Body of pancreas (tissue), 4 donors: ENCODE measurements at regions not wholly inside any gene's neighbourhood (a gene's known extent, or its start where the extent isn't known, plus 50 kb on each side); places are given as distances from the start of the nearest gene placed in this dataset.
A peak's percentile ranks its signal among the peaks of the same experiment; 100 is the strongest.
"Not testable (repeated sequence)": the region's sequence is repeated elsewhere in the genome, so short reads cannot be mapped to it uniquely, and the experiment has no call there.

Source experiments
- ATAC-seq: fragments of 150-250 bp; one replicate; pipeline ENCODE4 v1.9.1; 2016
- DNase-seq, 4 donors: peaks; one replicate each; pipeline ENCODE4 v3.0.0-alpha.2; 2019
- H3K27ac ChIP-seq, 4 donors: fragments of 200-600 bp; sonication (generic); 1 replicate in 3 of 4; 2 replicates in 1 of 4; pipeline versions ENCODE4 v1.5.1 to v1.6.1; 2016 to 2019; ENCODE audit warnings: mild to moderate bottlenecking in 1 of 4, mixed read lengths in 1 of 4, moderate library complexity in 1 of 4
- H3K27me3 ChIP-seq, 2 donors: fragments of 200-600 bp; sonication (generic); one replicate each; pipeline ENCODE4 v1.6.0; 2016; ENCODE audit warnings: mild to moderate bottlenecking in 1 of 2
- H3K36me3 ChIP-seq, 2 donors: fragments of 200-600 bp; sonication (generic); replicated peaks in 1 of 2; 2 replicates each; pipeline ENCODE4 v1.5.1; 2016; ENCODE audit warnings: low read depth in 2 of 2; ENCODE audit not compliant: insufficient read depth in 1 of 2
- H3K4me1 ChIP-seq: fragments of 200-600 bp; sonication (generic); one replicate; pipeline ENCODE4 v1.6.0; 2016
- H3K4me3 ChIP-seq, 2 donors: fragments of 200-600 bp; sonication (generic); 1 replicate in 1 of 2; 2 replicates in 1 of 2; pipeline ENCODE4 v1.5.1; 2016 to 2019
- H3K9me3 ChIP-seq, 3 donors: fragments of 200-600 bp; sonication (generic); 1 replicate in 2 of 3; 2 replicates in 1 of 3; pipeline ENCODE4 v1.5.1; 2016
- CTCF ChIP-seq, 7 experiments: fragments of 450-650 bp in 4 of 7; fragments of 200-600 bp in 3 of 7; sonication (generic) in 3 of 7; IDR thresholded peaks; one replicate each; pipeline ENCODE4 v1.5.1; 2016 to 2019; ENCODE audit warnings: antibody characterized with exemption in 7 of 7
- POLR2A ChIP-seq, 3 donors: fragments of 450-650 bp; IDR thresholded peaks; one replicate each; pipeline ENCODE4 v1.6.1; 2016; ENCODE audit warnings: antibody characterized with exemption in 3 of 3, mild to moderate bottlenecking in 2 of 3
- WGBS, 2 donors: methylation state at CpG; one replicate each; pipeline ENCODE4 v1.1.5; 2017; 5-methylcytosine and 5-hydroxymethylcytosine counted together
- intact Hi-C: fragments of 100-400 bp; cut with DNase I; formaldehyde crosslinking; loops from one replicate; pipeline ENCODE4 v1.15.1; 2023

- DNase-seq, H3K4me3 ChIP-seq, H3K27ac ChIP-seq, H3K27me3 ChIP-seq, intact Hi-C loops, H3K36me3 ChIP-seq, H3K9me3 ChIP-seq, ATAC-seq, H3K4me1 ChIP-seq: not testable (repeated sequence)
- WGBS, 2 donors: 81 to 87% methylated on average over 5 of the region's 5 CpGs
Observed at GRCh38 chr9:104195142-104195541, 101.0 kb downstream of the SMC2 start.

DNA sequence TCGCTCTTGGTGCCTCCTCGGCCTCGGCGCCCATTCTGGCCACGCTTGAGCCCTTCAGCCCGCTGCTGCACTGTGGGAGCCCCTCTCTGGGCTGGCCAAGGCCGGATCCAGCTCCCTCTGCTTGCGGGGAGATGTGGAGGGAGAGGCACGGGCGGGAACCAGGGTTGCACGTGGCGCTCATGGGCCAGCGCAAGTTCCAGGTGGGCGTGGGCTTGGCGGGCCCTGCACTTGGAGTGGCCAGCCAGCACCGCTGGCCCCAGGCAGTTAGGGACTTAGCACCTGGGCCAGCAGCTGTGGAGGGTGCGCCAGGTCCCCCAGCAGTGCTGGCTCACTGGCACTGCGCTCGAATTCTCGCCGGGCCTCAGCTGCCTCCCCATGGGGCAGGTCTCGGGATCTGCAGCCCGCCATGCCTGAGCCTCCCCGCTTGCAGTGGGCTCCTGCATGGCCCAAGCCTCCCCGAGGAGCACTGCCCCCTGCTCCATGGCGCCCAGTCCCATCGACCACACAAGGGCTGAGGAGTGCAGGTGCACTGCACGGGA is 106.4 kb downstream of the SMC2 start:
- TF ChIP-seq CTCF (IDR thresholded peaks at IDR 0.05) (no peak), POLR2A (IDR thresholded peaks at IDR 0.05) (no peak)
- intact Hi-C loops: no loop called here
- WGBS, 2 donors: 87 to 92% methylated on average over 16 of the region's 28 CpGs
- no peak overlapping the region for H3K4me3 ChIP-seq
- no peaks in the 10 kb centered on the region for H3K4me1 ChIP-seq
- ATAC-seq (no peak), DNase-seq (no peak)
- H3K27me3 ChIP-seq: no peaks in the 10 kb centered on the region
- H3K27ac ChIP-seq: no peak overlapping the region
- H3K9me3 ChIP-seq: no peaks in the 10 kb centered on the region
- H3K36me3 ChIP-seq: no peaks in the 10 kb centered on the region

DNA sequence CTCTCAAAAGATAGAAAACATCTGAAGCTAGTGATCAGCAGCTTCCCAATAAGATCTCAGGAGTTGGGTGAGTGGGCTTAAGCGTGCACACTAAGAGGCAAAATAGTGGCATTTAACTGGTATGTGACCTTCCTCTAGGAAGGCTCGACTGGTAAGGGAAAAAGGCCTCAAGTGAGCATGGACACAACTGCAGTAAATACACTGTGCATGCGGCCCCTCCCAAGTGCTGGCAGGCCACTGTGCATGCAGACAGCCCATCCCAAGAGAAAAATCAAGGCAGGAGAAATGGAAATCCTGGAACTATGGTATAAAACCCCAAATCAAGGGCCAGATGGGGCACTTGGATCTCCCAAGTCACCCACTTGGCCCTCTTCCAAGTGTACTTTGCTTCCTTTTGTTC is 112.7 kb downstream of the SMC2 start:
- H3K27ac ChIP-seq: no peak overlapping the region
- H3K27me3 ChIP-seq: no peaks in the 10 kb centered on the region
- peaks cover 14% of the 10 kb centered on the region for H3K4me1 ChIP-seq
- peak; percentile 4 to 16 (median 12) for DNase-seq
- intact Hi-C loops: no loop called here
- WGBS, 2 donors: 75 to 93% methylated on average over 3 of the region's 3 CpGs
- no peaks in the 10 kb centered on the region for H3K9me3 ChIP-seq
- ATAC-seq: no peak
- TF ChIP-seq POLR2A (IDR thresholded peaks at IDR 0.05) (no peak), CTCF (IDR thresholded peaks at IDR 0.05) (no peak)
- H3K36me3 ChIP-seq: no peaks in the 10 kb centered on the region
- no peak overlapping the region for H3K4me3 ChIP-seq

DNA sequence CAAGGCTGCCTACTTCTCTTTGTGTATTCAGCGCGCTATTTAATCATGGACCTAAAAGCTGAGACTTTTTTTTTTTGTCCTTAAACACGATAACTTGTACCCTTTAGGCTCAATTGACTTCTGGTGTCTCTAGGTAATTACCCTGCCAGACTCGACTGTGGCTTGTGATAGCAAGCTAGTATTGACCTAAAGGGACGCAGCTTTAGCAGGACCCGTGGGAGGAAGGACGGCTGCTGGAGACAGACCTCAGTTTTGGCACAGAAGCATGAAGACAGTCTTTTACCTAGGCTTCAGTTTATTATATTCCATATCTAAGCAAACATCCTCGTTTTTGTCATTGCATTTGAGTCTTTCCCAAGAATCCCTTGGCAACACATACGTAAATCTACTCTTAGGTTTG is 115.3 kb downstream of the SMC2 start:
- ATAC-seq (peak; percentile 93), DNase-seq (peak; percentile 67 to 87 (median 78))
- Histone ChIP-seq H3K4me3 (no peak overlapping the region), H3K27ac (peak overlapping the region in 3 of 4 donors; percentile 15 to 38 (median 35)), H3K4me1 (peaks cover 14% of the 10 kb centered on the region), H3K27me3 (no peaks in the 10 kb centered on the region), H3K9me3 (no peaks in the 10 kb centered on the region), H3K36me3 (no peaks in the 10 kb centered on the region)
- TF ChIP-seq CTCF (IDR thresholded peaks at IDR 0.05) (no peak), POLR2A (IDR thresholded peaks at IDR 0.05) (no peak)
- intact Hi-C loops: no loop called here
- WGBS, 2 donors: 29 to 33% methylated on average over 9 of the region's 9 CpGs

DNA sequence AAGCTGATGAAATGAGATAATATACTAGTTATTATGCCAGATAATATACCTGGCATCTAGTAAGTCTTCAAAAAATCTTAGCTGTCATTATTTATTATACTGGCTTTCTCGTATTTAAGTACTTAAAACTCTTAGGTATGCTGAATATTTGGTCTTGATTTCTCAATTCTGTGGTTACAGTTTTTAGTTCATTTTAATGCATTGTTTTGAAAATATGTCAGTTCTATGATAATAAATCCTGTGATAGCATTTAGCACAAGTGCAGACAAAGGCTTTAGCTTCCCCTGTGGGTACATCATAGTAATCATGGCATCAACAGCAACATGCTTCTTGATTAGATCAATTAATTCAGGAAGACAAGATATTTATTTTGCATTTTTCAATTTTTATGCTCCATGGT is 133.0 kb downstream of the SMC2 start:
- Histone ChIP-seq H3K4me1 (no peaks in the 10 kb centered on the region), H3K27ac (no peak overlapping the region), H3K4me3 (no peak overlapping the region), H3K36me3 (no peaks in the 10 kb centered on the region), H3K27me3 (no peaks in the 10 kb centered on the region), H3K9me3 (no peaks in the 10 kb centered on the region)
- intact Hi-C loops: no loop called here
- 73 to 90% methylated on average over 1 of the region's 1 CpG for WGBS, 2 donors
- ATAC-seq: no peak
- DNase-seq: no peak
- TF ChIP-seq POLR2A (IDR thresholded peaks at IDR 0.05): no peak
- TF ChIP-seq CTCF (IDR thresholded peaks at IDR 0.05): no peak
